ENCODE measurements at regions not wholly inside any gene's neighbourhood (a gene's known extent, or its start where the extent isn't known, plus 50 kb on each side); places are given as distances from the start of the nearest gene placed in this dataset.
"Not testable (repeated sequence)": the region's sequence is repeated elsewhere in the genome, so short reads cannot be mapped to it uniquely, and the experiment has no call there.

DNA sequence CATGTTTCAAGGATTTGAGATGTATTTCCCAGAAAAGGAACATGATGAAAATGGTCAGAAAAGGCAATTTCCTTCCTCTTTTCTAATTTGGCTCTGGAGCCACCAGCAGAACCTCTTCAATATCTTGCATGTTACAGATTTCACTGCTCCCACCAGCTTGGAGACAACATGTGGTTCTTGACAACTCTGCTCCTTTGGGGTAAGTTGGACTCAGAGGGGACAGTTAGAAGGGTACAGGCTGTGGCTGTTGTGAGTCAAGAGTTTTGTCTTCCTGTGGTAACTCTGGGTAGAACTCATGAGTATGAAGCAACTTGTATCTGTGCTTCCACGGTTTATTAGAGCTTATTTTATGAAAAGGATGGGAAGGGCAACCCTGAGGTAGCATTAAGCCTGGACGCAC lies 97.2 kb downstream of the FAM72C start:
- TF ChIP-seq, protein P1, sequence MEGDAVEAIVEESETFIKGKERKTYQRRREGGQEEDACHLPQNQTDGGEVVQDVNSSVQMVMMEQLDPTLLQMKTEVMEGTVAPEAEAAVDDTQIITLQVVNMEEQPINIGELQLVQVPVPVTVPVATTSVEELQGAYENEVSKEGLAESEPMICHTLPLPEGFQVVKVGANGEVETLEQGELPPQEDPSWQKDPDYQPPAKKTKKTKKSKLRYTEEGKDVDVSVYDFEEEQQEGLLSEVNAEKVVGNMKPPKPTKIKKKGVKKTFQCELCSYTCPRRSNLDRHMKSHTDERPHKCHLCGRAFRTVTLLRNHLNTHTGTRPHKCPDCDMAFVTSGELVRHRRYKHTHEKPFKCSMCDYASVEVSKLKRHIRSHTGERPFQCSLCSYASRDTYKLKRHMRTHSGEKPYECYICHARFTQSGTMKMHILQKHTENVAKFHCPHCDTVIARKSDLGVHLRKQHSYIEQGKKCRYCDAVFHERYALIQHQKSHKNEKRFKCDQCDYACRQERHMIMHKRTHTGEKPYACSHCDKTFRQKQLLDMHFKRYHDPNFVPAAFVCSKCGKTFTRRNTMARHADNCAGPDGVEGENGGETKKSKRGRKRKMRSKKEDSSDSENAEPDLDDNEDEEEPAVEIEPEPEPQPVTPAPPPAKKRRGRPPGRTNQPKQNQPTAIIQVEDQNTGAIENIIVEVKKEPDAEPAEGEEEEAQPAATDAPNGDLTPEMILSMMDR (IDR thresholded peaks at IDR 0.05), result not testable (repeated sequence)
- TF ChIP-seq EP300 (IDR thresholded peaks at IDR 0.05), result not testable (repeated sequence)

Measured in suprapubic skin (tissue), 3 donors.